Colon (tissue), 2 donors: ENCODE measurements at regions not wholly inside any gene's neighbourhood (a gene's known extent, or its start where the extent isn't known, plus 50 kb on each side); places are given as distances from the start of the nearest gene placed in this dataset.

Experiments
- FAIRE-seq: peaks from 2 replicates; lab custom pipeline; 2012; peaks lifted over from hg19 to GRCh38; lab: Jason Lieb, UNC
- donor health status: control.
- donor health status: control.

DNA sequence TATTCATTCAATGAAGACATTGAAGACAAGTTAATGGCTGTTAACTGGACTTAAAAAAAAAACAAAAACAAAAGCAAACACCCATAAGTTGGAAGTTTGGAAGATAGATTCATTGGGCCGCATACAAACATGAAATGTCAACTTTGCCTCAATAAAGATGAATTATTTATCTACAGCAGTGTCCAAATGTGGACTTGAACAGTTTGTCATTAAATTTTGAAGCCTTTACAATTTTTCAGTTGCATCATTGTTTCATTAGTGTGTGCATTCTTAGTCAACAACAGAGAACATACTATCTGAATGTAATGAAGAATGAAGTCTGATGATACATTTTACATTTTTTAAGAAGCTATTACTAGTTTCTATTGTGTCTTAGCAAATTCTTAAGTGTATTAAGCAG is 152.1 kb downstream of the SLIT2 start:
- no peak for FAIRE-seq

DNA sequence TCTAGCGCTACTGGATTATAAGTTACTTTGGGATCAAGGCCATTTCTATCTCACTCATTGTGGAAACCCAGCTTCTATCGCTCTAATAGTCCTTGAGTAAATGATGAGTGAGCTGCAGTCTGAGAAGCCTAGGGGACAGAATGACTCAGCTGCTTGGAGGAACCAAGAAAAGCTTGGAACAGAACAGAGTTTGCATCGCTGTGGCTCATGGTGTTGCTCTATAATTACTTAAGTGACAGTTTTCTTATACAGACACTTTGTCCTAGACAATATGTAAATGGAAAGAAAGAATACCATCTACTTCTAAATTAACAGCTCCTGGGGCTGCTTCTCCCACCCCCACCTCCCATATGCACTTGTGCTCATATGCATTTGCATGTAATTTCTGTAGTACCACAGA is 156.9 kb downstream of the SLIT2 start:
- FAIRE-seq: no peak

DNA sequence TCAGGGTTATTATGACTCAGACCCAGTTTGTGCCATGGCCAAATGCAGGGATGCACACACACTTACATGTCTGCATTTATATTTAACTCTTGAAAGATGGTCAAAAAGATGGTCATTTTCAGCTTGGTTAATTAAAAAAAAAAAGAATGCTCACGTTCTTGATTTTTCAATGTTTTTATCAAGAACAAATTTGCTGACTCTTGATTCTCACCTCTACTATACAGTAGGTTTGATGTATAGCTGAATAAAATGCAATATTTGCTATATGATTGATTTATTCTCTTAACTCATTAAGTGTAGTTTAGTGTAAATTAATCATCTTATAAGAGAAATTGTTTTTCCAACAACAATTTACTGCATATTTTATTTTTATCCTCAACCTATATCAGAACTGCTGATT is 160.4 kb downstream of the SLIT2 start:
- FAIRE-seq: peak; percentile 18

DNA sequence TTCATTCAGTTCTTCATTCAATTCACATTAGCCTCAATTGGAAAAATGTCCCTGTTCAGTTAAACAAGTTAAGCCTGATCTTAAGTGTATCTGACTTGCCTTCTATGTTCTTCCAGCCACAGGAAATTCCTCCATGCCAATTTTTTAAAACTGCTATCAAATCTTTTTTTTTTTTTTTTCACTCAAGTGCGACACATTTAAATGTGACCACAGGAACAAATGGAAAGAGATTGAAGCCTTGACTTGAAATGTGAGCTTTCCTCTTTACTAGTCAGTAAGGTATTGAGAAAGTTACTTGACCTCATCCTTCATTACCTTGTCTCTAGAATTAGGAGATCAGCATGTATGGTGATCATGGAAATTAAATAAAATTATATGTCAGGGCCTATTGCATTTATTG is 165.1 kb downstream of the SLIT2 start:
- FAIRE-seq: no peak

DNA sequence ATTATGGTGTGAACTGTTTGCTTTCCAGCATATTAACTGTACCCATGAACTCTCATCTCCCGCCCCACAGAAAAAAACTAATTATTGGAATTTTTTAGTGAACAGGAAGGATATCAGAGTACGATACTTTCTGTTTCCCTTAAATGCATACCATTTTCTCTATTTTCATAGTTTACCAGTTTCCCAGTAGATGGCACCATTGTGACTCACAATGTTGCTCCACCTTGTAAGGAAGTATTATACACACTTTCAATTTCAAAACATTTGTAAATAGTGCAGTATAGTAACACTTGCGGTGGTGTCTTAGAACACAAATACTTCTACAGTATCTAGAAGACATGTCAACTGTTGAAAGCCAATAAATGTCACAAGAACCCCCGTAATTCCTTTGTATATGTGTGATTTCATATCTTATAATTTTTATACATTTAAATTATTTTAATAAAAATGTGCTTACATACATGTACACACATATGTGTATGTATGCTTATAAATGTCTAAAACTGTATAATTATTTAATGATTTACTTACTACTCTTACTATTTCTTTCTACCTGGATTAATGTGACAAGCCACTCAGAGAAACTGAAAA is 167.3 kb downstream of the SLIT2 start:
- FAIRE-seq: peak; percentile 5

DNA sequence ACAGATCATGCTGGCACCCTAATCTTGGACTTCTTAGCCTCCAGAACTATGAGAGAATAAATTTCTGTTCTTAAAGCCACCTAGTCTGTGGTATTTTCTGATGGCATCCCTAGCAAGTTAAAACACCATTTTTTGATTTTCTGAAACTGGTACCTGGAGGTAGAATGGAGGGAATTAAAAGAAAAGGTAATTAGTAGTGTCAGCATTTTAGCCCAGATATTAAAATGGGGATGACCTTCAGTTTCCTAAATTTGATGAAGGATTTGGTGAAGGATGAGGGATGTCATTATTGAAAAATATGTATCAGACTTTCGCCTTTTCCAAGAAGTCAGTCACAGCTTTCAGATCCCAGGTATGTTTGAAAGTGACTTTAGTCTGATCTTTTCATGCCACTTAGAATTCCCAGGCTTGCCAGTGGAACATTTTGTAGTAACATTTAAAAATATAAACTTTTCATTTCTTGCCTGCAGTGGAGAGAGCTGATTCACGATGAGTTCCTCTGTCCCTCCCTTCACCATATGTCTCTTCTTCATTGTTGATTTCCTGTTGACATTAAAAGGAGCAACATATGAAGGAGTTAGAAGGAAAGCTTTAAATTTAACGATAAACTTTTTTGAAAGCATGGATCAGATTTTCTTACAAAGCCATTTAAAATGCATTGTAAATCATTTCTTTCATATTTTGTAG is 169.4 kb downstream of the SLIT2 start:
- FAIRE-seq: no peak

DNA sequence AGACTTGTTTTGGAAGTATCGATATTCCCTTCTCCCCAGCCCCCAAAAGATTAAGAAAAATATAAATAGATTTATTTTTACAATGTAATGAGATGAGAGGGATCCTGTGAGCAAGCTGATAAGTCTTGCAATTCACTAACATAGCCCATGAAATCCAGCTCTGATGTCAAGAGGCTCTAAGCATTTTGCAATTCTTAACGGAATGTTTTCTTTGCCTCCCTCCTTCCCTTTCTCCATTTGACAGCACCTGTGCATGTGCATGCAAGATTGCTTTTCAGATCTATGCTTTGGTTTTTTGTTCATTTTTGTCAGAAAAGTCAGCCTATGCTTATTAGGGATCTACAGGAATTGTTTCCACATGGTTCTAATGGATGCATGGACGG is 169.9 kb downstream of the SLIT2 start:
- FAIRE-seq: no peak

DNA sequence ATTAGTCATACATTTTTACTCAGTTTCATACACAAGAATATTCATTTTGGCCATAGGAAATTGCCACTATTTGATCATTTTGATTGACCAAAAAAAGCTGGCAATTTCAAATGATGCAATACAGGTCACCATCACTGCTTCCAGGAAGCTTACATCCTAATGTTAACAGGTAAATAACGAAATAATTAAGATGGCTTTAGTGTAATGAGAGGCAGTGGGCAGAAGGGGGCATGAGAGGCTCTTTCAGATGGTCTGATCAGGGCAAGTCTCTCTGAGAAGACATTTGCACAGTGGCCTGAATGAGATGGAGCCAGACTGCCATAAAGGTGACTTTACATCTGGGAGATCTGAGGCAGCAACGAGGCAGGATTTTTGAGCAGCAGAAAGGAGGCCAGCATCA is 170.7 kb downstream of the SLIT2 start:
- no peak for FAIRE-seq

DNA sequence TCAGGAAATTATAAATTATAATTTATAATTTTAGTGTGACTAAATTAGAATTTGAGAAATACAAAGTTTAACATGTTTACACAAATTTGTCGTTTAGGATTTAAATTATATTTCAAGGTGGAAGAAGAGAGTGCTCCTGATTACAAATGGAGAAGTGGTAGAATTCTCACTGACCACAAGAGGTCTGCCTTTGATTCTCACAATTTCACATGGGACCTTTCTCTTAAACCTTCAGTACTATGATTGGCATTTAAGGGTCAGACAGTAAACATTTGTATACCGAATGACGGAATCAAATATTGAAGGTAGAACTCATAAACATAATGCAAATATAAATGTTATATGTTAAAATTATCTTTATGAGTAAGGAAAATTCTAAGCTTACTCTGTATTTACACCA is 171.7 kb downstream of the SLIT2 start:
- FAIRE-seq: no peak

DNA sequence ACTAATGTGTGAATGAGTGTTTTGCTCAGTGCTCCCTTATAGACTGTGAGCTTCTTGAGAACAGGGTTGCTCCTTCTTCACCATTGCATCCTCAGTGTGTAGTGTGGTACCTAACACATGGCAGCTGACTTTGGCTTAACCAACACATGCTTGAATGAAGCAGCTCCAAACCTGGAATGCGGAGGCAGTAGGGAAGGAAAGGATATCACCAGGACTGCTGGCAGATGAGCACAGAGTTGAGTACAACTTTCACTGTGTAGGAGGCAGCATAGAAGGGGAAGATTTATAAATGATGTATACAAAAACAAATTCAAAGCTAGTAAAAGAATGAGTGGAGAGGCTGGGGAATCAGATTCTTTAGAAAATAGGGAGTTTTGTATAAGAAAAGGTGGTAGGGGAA is 174.3 kb downstream of the SLIT2 start:
- no peak for FAIRE-seq

DNA sequence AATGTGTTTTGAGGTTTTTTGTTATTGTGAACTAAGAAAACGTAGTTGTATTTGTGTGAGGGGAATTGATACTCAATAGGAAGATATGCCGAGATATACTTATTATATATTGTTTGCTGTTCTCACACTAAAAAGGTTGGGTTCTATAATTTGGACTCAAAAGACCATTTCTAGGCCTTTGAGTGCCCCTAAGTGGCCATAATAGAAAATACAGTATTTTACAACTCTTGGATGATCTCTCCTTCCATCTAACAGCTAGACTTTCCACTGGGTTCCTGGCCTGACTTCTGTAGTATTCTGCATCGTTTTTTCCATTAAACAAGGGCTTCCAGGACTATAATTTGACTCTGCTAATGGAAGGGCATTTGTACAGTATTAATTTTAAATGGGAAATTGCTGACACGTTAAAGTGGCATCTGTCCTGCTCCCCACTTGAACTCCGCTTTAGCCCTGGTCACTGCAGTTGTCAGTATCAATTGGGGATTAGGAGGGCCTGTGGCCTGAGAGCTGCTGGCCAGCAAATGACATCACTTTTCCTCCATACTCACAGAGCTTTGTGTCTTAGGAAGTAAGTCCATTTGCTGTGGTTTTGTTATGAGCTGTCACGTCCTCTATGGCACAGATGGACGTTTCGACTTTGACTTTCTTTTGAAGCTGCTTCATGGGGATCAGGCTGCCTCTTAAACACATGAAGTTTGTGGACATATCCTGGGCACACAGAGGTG is 176.9 kb downstream of the SLIT2 start:
- no peak for FAIRE-seq

DNA sequence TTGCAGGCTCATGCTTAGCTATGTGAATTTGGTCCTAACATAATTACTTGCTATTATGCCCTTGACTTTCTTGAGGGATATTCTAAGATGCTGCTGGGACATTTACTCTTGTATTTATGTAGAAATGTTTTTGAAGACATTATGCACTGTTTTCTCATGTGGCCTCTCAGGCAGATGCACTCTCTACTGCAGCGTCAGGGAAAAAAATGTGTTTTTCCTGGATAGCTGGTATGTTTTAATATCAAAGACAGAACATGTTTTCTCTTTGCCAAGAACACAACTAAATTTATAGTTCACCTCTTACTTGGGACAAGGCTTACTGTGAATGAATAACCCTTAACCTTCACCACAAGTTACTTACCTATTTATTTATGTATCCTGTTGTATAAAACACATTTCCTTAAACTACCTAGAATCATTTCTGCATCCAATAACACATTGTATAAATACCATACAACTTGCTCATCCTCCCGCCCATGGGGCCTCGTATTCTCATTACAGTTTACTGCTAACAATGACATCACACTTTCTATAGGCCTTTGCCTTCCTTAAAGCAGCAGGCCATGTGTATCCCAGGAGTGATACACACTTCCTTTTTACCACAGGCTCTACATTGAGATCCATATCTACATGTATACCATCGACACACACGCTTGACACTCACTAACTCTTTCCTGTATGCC is 178.7 kb downstream of the SLIT2 start:
- FAIRE-seq: no peak

DNA sequence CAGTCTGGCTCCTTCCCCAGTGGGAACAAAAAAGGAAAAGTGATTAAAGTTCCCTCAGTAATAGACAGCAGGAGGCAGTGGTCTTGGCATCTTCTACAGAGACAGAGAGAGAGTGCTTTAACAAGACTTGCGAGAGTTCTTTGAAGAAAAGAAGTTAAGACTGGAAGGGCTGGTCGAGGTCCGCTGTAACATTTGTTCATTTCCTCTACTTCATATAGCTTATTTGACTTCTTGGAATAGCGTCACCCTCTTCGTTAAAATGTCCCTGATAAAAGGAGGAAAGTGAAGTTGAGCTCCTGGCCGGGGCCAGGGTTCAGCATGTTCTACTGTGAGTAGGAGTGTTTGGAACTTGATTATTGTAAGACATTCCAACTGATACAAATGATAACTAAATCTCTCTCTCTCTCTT is 179.8 kb downstream of the SLIT2 start:
- FAIRE-seq: no peak

DNA sequence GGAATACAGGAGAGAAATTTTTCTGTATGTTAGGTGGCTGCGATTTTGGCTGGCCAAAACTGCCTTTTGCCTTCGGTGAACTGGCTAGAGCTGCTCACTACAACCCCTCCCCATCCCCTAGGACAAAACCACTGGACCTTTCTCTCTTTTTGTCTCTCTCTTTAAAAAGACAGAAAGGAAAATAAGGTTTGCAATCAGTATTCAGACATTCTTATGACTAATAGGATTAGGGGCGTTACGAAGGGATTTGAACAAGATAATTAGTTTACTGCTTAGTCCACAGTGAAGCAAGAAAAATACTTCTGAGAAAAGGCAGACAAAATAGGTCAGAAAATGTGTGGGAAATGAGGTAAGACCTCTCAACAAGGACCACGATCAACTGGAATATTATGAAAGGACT is 180.4 kb downstream of the SLIT2 start:
- FAIRE-seq: no peak

DNA sequence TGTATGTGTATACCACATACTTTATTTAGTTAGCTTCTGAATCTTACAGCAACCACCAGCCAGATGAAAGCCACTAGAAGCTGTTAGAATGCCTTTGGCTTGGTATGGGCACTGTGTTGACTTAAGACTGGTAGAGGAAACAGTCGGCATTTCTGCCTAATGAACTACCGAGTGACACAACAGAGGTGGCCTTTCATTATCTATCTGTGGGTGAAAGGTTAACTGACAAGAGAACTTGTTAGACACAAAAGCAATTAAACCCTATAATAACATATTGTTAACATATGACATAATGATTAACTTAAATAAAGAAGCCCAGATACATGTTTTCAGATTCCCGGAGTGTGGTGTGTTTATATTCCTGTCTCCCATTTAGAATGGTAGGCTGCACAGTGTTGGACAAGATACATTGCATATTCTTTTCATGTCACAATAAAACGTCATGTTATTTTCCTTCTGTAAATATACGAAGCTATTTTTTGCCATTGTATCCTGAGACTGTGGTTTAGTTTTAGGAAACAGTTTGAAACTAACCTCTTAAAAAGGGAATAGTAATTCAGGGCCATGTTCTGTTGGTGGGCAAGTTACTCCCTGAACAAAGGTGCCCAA is 181.5 kb downstream of the SLIT2 start:
- no peak for FAIRE-seq

DNA sequence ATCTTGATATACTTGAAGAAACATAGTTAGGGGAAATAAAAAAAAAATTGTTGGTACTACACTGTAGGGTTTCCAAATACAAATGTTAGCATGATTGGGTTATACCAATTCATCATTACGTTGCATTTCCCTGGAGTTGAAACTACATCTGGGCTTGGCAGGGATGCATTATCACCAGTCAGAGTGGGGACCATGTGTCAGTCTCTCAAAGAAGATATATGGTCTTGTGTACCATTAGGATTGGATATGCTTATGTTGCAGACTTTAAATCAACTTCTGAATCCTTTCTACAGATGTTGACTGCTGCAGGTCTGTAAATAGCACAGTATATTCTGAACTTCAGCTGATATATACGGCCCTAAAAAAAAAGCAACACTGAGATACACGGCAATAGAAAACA is 188.5 kb downstream of the SLIT2 start:
- no peak for FAIRE-seq

DNA sequence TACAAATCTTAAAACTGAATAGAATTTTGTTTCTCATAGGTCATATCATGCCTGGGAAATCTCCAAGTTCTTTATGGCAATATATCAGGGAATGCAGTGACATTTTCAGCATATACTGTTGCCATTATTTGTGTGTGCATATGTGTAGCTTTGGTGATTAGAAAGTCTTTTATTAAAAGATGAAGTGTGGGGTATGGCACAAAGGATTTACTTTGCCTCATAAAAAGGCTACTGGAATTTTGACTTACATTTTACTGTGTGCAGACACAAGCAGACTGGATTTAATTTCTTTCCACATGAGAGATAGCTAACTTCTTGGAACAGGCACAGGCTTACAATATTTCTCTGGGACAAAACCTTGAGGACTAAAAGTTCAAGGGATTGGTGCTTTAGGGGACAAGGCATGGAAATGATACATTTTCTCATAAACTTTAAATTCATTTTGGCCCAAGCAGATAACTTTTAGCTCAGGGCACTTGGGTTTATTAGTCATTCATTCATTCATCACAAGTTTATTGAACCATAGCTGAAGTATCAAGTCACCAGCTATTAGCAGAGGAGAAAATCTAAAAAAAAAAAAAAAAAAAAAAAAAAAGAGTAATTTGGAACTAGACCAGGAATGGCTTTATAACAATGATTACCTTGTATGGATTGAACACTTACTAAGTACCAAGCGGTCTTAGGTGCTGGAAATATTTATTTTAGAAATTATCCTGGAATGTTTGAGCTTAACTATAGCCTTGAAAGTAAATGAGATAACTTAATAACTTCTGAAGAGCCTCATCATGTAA is 191.5 kb downstream of the SLIT2 start:
- FAIRE-seq: no peak

DNA sequence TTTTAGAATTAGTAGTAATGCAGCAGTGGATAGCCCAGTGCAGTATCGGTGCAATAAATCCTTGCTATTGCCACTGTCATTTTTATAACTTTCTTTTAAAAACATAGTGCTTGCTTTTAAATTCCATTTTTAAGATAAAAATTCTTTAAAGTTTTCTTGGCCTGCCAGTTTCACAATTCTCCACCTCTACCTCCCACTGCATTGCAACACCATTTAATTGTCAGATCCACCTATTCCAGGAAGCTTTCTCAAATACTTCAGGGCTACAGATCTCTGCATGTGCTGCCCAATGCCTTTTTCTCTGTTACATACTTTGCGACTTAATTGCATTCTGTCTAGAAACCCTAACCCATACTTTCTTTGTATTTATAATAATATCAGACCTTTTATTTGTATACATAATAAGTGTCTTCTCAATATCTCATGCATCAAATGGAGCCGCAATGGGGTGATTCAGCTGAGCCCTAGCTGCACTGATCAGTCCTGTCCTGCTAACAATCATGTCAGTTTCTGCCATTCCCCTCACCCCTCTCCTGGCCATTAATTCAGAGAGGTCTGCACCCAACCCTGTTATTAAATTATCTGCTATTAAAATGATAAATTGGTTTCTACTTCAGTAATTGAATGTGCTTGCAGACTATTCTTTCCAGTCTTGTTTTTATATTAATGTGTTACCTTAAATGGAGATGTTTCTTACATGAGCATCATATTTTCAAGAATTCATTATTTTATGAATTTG is 193.1 kb downstream of the SLIT2 start:
- FAIRE-seq: no peak

DNA sequence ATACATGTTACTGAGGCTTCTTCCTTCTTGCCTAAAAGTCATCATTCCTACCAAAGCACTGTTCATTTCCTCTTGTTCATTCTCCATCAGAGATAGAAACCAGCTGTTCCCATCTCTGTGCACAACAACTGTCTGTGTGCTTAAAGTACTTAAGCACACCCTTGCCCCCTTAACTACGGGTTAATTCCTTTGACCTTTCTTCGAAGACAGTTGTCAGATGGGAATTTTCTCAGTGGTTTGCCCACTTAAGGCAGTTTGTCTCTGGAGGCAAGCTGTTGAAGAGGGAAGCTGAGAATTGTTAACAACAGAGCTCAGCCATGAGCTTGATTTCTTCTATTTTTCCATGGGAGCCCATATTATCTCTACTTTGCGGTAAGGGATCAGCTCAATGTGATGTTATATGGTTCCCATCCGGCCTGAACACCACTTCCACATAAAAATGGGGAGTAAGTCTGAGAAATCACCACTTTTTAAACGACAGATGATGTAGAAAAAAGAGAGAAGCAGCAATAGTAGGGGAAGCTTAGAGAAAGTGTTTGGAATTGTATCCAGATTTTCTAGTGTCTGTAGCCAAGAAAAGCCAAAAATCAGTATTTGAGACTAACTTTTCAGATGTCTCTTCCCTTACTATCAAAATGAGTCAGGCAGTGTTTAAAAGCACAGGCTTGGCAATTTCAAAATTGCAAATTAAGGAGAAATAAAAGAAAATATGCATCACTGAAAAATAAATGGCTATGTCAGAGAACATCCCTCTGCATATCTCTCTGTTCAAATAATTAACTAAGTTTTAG is 194.4 kb downstream of the SLIT2 start:
- no peak for FAIRE-seq

DNA sequence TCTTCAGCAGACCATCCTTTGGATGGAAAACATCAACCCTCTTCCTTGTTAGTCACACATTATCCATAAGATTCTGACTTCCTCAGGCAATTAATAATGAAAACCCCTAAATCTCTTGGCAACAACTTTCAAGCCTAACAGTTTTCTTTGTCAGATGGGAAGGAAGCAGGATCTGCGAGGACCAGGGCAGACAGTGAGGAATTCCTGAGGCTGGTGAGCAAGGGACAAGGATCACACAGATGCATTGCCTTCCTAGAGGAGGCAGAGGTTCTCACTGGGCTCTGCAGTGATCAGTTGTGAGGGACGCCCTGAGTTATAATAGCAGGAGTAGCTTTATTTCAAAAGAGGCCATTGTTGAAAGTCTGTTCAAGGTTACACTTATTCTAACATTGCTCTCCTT is 195.4 kb downstream of the SLIT2 start:
- FAIRE-seq: no peak
